GM21515 (cell line): ENCODE measurements at regions not wholly inside any gene's neighbourhood (a gene's known extent, or its start where the extent isn't known, plus 50 kb on each side); places are given as distances from the start of the nearest gene placed in this dataset.
A peak's percentile ranks its signal among the peaks of the same experiment; 100 is the strongest.

Experiments
- ATAC-seq: cut with Tn5 transposase; IDR thresholded peaks from one replicate; pipeline ENCODE4 v1.9.1; 2021; ENCODE audit not compliant: unreplicated experiment

GRCh38 chr6:141700819-141701218, 431.9 kb upstream of the GJE1 start:
- ATAC-seq, result no peak

GRCh38 chr6:141688916-141689315, 443.8 kb upstream of the GJE1 start:
- ATAC-seq, result peak; percentile 84

- no peak for ATAC-seq
Observed at GRCh38 chr6:141685416-141685815, 447.3 kb upstream of the GJE1 start.

- ATAC-seq, result no peak
Observed at GRCh38 chr6:141682391-141682790, 450.3 kb upstream of the GJE1 start.

GRCh38 chr6:141677598-141678211, 455.0 kb upstream of the GJE1 start:
- ATAC-seq, result no peak

- no peak for ATAC-seq
Observed at GRCh38 chr6:141675957-141676356, 456.8 kb upstream of the GJE1 start.

- no peak for ATAC-seq
Observed at GRCh38 chr6:141669141-141669540, 463.6 kb upstream of the GJE1 start.

GRCh38 chr6:141667580-141668309, 465.0 kb upstream of the GJE1 start:
- no peak for ATAC-seq

- no peak for ATAC-seq
Observed at GRCh38 chr6:141666187-141666586, 466.5 kb upstream of the GJE1 start.

GRCh38 chr6:141664744-141665143, 468.0 kb upstream of the GJE1 start:
- ATAC-seq, result no peak

- no peak for ATAC-seq
Observed at GRCh38 chr6:141659582-141659981, 473.1 kb upstream of the GJE1 start.

GRCh38 chr6:141658696-141659095, 474.0 kb upstream of the GJE1 start:
- ATAC-seq, result no peak

- ATAC-seq, result no peak
Observed at GRCh38 chr6:141657812-141658211, 474.9 kb upstream of the GJE1 start.

GRCh38 chr6:141653590-141653989, 479.1 kb upstream of the GJE1 start:
- ATAC-seq, result no peak

- no peak for ATAC-seq
Observed at GRCh38 chr6:141641951-141642350, 490.8 kb upstream of the GJE1 start.

- no peak for ATAC-seq
Observed at GRCh38 chr6:141641406-141641805, 491.3 kb upstream of the GJE1 start.

GRCh38 chr6:141635621-141636020, 497.1 kb upstream of the GJE1 start:
- ATAC-seq, result no peak

- no peak for ATAC-seq
Observed at GRCh38 chr6:141634269-141634668, 498.5 kb upstream of the GJE1 start.

GRCh38 chr6:141624301-141624700, 508.4 kb upstream of the GJE1 start:
- ATAC-seq, result no peak

GRCh38 chr6:141618180-141618581, 514.5 kb upstream of the GJE1 start:
- ATAC-seq, result no peak

GRCh38 chr6:141610741-141611140, 522.0 kb upstream of the GJE1 start:
- ATAC-seq, result no peak

- no peak for ATAC-seq
Observed at GRCh38 chr6:141607956-141608355, 524.8 kb upstream of the GJE1 start.

- no peak for ATAC-seq
Observed at GRCh38 chr6:141598487-141598886, 534.2 kb upstream of the GJE1 start.
